GM12872 (cell line): ENCODE measurements at regions not wholly inside any gene's neighbourhood (a gene's known extent, or its start where the extent isn't known, plus 50 kb on each side); places are given as distances from the start of the nearest gene placed in this dataset.

Source experiments
- CTCF ChIP-seq: IDR thresholded peaks from 3 replicates; pipeline ENCODE4 v1.5.1; 2011; ENCODE audit warnings: low read depth, mild to moderate bottlenecking, low read length, moderate library complexity; ENCODE audit not compliant: insufficient read depth

DNA sequence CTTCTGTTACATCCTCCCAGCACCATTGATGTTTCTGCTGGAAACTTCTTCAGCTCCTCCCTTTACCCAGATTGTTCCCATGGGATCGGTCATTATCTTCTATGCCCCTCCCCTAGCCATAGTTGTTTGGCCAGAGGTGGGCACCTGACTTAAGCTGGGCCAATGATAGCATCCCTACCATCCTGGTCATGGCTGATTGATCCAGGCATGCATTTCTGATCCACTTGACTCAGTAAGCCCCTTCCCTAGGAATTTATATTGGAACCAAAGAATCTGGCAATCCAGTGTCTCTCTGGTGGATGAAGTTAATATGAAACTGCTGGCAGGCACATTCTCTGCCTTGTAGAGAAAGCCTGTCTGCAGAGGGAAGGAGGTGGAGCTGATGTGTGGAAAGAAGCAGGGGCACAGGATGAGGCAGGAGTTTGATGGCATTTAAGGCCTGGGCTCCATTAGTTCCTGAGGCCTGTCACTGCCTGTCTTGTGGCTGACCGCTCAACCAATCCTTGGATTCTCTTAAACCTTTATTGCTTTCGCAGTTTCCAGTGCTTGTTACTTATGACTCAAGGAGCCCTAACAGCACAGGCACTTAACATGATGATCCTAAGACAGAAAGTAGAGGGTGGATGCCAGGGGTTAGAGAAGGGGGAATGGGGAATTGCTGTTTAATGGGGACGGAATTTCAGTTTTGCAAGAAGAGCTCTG is 152.4 kb downstream of the ABCC12 start:
- TF ChIP-seq CTCF = no peak

DNA sequence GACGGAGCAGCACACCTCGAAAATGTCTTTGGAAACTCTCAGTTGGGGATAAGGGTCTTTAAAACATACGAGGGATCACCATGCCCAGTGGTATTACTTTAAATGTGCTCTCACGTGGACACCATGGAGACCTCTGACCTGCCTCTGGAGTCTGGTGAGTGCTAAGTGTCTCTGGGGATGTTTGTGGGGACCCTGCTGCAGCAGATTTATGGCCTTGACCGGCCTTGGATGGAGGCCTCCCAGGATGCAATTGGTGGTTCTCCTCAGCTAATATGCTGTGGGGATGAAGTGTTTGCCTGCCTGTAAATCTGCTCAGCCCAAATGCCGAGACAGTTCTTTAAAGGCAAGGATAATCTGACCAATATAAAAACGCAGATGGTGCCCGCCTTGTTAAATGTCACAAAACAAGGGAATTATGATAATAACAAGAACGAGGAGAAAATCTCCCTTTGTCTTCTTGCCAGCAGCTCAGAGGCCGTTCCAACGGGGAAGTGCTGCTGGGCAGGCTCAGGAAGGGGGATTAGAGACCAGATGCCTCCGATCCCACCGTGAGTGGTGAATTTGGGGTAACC is 154.4 kb downstream of the ABCC12 start:
- no peak for TF ChIP-seq CTCF

DNA sequence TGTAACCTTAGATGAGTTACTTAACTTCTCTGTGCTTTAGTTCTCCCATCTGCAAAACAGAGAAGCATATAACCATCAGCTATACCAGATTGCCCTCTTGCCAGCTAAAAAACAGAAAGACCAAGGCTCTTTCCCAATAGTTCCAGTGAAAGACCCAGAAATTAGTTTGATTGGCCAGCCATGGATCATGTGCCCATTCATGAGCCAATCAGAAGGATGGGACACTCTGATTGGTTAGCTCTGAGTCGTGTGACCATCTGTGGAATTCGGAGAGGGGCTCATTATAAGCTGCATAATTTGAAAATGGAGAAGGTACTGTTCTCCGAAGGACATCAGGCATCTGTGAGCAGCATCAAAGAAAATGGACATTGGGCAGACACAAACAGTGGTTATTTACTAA is 155.2 kb downstream of the ABCC12 start:
- no peak for TF ChIP-seq CTCF

- TF ChIP-seq CTCF = no peak
Measured at GRCh38 chr16:47999595-47999994, 156.2 kb downstream of the ABCC12 start.

DNA sequence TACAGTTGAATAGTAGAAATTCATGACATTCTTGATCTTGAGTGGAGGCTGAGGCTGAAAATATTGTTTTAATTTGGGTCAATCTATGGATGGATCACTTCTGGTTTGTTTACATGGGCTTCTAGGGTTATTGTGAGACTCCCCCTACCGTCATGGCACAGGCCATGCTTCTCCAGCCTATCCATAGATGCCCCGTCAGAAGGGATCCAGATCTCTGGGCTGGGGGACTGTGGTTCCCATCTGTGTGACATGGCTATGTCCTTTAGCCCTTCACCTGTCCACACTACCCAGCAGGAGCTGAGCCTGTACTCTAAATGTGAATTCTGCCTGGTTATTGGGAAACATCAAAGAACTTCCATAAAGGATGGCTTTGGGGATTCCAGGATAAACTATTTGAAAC is 160.4 kb downstream of the ABCC12 start:
- 0 out of 3 replicates have a peak, but pooled peaks have one; percentile 22 for TF ChIP-seq CTCF

DNA sequence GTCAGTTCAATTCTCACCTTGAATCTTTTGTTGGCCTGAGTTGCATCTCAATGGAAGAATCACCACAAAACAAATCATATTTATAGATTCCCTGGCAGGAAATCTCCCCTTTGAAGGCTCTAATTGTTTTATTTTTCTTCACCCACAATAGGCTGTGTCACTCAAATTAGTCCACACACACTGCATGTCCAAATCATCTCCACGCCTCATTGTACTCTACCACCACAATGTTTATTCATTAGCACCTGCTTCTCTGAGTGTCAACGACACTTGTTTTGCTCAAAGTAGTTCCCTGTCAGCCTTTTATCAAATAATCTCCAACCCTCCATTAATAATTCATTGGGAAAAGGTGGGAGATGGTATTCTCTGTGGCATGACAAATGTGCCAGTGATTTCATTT is 164.3 kb downstream of the ABCC12 start:
- no peak for TF ChIP-seq CTCF

DNA sequence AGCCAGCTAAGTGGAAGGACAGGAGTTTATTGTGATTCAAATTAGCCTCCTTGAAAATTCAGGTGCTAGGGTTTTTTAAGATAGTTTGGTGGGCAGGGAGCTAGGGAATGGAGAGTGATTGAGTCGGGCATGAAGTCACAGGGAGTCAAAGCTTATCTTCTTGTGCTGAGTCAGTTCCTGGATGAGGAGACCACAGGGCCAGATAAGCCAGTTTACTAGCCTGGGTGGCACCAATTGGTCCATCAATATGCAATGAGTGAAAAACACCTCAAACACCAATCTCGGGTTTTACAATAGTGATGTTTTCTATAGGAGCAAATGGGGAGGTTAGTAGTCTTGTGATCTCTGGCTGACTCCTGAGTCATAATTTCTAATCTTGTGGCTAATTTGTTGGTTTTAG is 165.1 kb downstream of the ABCC12 start:
- TF ChIP-seq CTCF = no peak
